ENCODE measurements at regions not wholly inside any gene's neighbourhood (a gene's known extent, or its start where the extent isn't known, plus 50 kb on each side); places are given as distances from the start of the nearest gene placed in this dataset.
A peak's percentile ranks its signal among the peaks of the same experiment; 100 is the strongest.

GRCh38 chrX:15931362-15931761, 76.7 kb upstream of the AP1S2 start:
- no peak for DNase-seq
- intact Hi-C loops (cut with DNase I), result no loop called here
- no peak for ATAC-seq

- intact Hi-C loops (cut with DNase I), result no loop called here
- ATAC-seq, result no peak
- no peak for DNase-seq
Observed at GRCh38 chrX:15930585-15930984, 76.0 kb upstream of the AP1S2 start.

- DNase-seq (no peak), ATAC-seq (no peak)
- intact Hi-C loops (cut with DNase I), result no loop called here
Observed at GRCh38 chrX:15929194-15929593, 74.6 kb upstream of the AP1S2 start.

GRCh38 chrX:15926622-15927021, 72.0 kb upstream of the AP1S2 start:
- ATAC-seq (no peak), DNase-seq (no peak)
- intact Hi-C loops (cut with DNase I), result no loop called here

GRCh38 chrX:15918003-15918402, 63.4 kb upstream of the AP1S2 start:
- intact Hi-C loops (cut with DNase I), result no loop called here
- ATAC-seq, result no peak
- no peak for DNase-seq

GRCh38 chrX:15916704-15917084, 62.1 kb upstream of the AP1S2 start:
- intact Hi-C loops (cut with DNase I), result no loop called here
- DNase-seq (no peak), ATAC-seq (no peak)

- peak in 1 of 2 donors; percentile 73 for ATAC-seq
- DNase-seq, result no peak
- intact Hi-C loops (cut with DNase I), result no loop called here
Observed at GRCh38 chrX:15915959-15916703, 61.5 kb upstream of the AP1S2 start.

- intact Hi-C loops (cut with DNase I), result no loop called here
- DNase-seq (no peak), ATAC-seq (no peak)
Observed at GRCh38 chrX:15914486-15914885, 59.9 kb upstream of the AP1S2 start.

- ATAC-seq, result no peak
- intact Hi-C loops (cut with DNase I), result no loop called here
- no peak for DNase-seq
Observed at GRCh38 chrX:15913146-15913545, 58.5 kb upstream of the AP1S2 start.

GRCh38 chrX:15911734-15912550, 57.3 kb upstream of the AP1S2 start:
- DNase-seq (no peak), ATAC-seq (peak; percentile 38 to 60)
- intact Hi-C loops (cut with DNase I), result no loop called here

GRCh38 chrX:15909605-15910004, 55.0 kb upstream of the AP1S2 start:
- intact Hi-C loops (cut with DNase I), result no loop called here
- no peak for DNase-seq

GRCh38 chrX:15908603-15909290, 54.1 kb upstream of the AP1S2 start:
- intact Hi-C loops (cut with DNase I), result no loop called here
- no peak for DNase-seq
- ATAC-seq, result no peak

More at GRCh38 chrX:15909605-15910004, 55.0 kb upstream of the AP1S2 start:
- no peak for ATAC-seq

- intact Hi-C loops (cut with DNase I), result no loop called here
- no peak for DNase-seq
- peak in 1 of 2 donors; percentile 65 for ATAC-seq
Observed at GRCh38 chrX:15906041-15906943, 51.7 kb upstream of the AP1S2 start.
